ENCODE measurements at regions not wholly inside any gene's neighbourhood (a gene's known extent, or its start where the extent isn't known, plus 50 kb on each side); places are given as distances from the start of the nearest gene placed in this dataset.
"Not testable (repeated sequence)": the region's sequence is repeated elsewhere in the genome, so short reads cannot be mapped to it uniquely, and the experiment has no call there.

GRCh38 chr20:55333798-55334197 lies 671.5 kb downstream of the CBLN4 start:
- intact Hi-C loops (cut with DNase I), result no loop called here
- no peak for DNase-seq (ENCODE audit: low spot score)
- TF ChIP-seq POLR2AphosphoS5 (IDR thresholded peaks at IDR 0.05) (no peak), POLR2A (IDR thresholded peaks at IDR 0.05) (no peak), CTCF (IDR thresholded peaks at IDR 0.05) (no peak)
- Histone ChIP-seq H3K36me3 (no peaks in the 10 kb centered on the region), H3K4me3 (no peak overlapping the region), H3K4me1 (replicated peaks) (no peaks in the 10 kb centered on the region), H3K9me3 (no peaks in the 10 kb centered on the region), H3K27ac (no peak overlapping the region), H3K27me3 (replicated peaks; ENCODE audit: insufficient read depth) (no peaks in the 10 kb centered on the region)
- WGBS, result 43% methylated on average over 2 of the region's 2 CpGs

- intact Hi-C loops (cut with DNase I), result no loop called here
- WGBS, result 89% methylated on average over 4 of the region's 4 CpGs
- Histone ChIP-seq H3K27me3 (replicated peaks; ENCODE audit: insufficient read depth) (no peaks in the 10 kb centered on the region), H3K9me3 (no peaks in the 10 kb centered on the region), H3K27ac (no peak overlapping the region), H3K36me3 (no peaks in the 10 kb centered on the region), H3K4me3 (no peak overlapping the region), H3K4me1 (replicated peaks) (no peaks in the 10 kb centered on the region)
- DNase-seq (ENCODE audit: low spot score), result no peak
- no peak for TF ChIP-seq POLR2A (IDR thresholded peaks at IDR 0.05)
- TF ChIP-seq POLR2AphosphoS5 (IDR thresholded peaks at IDR 0.05), result no peak
- TF ChIP-seq CTCF (IDR thresholded peaks at IDR 0.05), result no peak
Observed at GRCh38 chr20:55329108-55329507, 676.2 kb downstream of the CBLN4 start.

- no peaks in the 10 kb centered on the region for H3K36me3 ChIP-seq
- no peak for TF ChIP-seq CTCF (IDR thresholded peaks at IDR 0.05)
- TF ChIP-seq POLR2AphosphoS5 (IDR thresholded peaks at IDR 0.05), result no peak
- no peak for TF ChIP-seq POLR2A (IDR thresholded peaks at IDR 0.05)
- no peaks in the 10 kb centered on the region for H3K9me3 ChIP-seq
- WGBS, result 65% methylated on average over 2 of the region's 2 CpGs
- H3K4me1 ChIP-seq (replicated peaks), result no peaks in the 10 kb centered on the region
- DNase-seq (ENCODE audit: low spot score), result no peak
- no peaks in the 10 kb centered on the region for H3K27me3 ChIP-seq (replicated peaks; ENCODE audit: insufficient read depth)
- H3K4me3 ChIP-seq, result no peak overlapping the region
- intact Hi-C loops (cut with DNase I), result no loop called here
- no peak overlapping the region for H3K27ac ChIP-seq
Observed at GRCh38 chr20:55322745-55323144, 682.6 kb downstream of the CBLN4 start.

GRCh38 chr20:55316753-55317152 lies 688.6 kb downstream of the CBLN4 start:
- no peak overlapping the region for H3K27ac ChIP-seq
- TF ChIP-seq POLR2AphosphoS5 (IDR thresholded peaks at IDR 0.05) (no peak), CTCF (IDR thresholded peaks at IDR 0.05) (no peak), POLR2A (IDR thresholded peaks at IDR 0.05) (no peak)
- intact Hi-C loops (cut with DNase I), result no loop called here
- H3K4me3 ChIP-seq, result no peak overlapping the region
- H3K4me1 ChIP-seq (replicated peaks), result no peaks in the 10 kb centered on the region
- no peak for DNase-seq (ENCODE audit: low spot score)
- 73% methylated on average over 1 of the region's 1 CpG for WGBS
- H3K9me3 ChIP-seq, result no peaks in the 10 kb centered on the region
- H3K36me3 ChIP-seq, result no peaks in the 10 kb centered on the region
- no peaks in the 10 kb centered on the region for H3K27me3 ChIP-seq (replicated peaks; ENCODE audit: insufficient read depth)

DNA sequence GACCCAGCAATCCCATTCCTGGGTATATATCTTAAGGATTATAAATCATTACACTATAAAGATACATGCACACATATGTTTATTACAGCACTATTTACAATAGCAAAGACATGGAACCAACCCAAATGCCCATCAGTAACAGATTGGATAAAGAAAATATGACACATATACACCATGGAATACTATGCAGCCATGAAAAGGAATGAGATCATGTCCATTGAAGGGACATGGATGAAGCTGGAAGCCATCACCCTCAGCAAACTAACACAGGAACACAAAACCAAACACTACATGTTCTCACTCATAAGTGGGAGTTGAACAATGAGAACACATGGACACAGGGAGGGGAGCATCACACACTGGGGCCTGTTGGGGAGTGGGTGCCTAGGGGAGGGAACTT lies 694.5 kb downstream of the CBLN4 start:
- H3K9me3 ChIP-seq; H3K27ac ChIP-seq; H3K4me3 ChIP-seq; H3K27me3 ChIP-seq (replicated peaks; ENCODE audit: insufficient read depth); H3K36me3 ChIP-seq; intact Hi-C loops (cut with DNase I); DNase-seq (ENCODE audit: low spot score); H3K4me1 ChIP-seq (replicated peaks): not testable (repeated sequence)

Measured in prostate gland (tissue), 2 donors.